ENCODE measurements at regions not wholly inside any gene's neighbourhood (a gene's known extent, or its start where the extent isn't known, plus 50 kb on each side); places are given as distances from the start of the nearest gene placed in this dataset.
A peak's percentile ranks its signal among the peaks of the same experiment; 100 is the strongest.

- Mint-ChIP-seq H3K4me1 (ENCODE audit: low read depth, unreplicated experiment) (no peaks in the 10 kb centered on the region), H3K36me3 (ENCODE audit: insufficient read depth, unreplicated experiment) (no peaks in the 10 kb centered on the region), H3K27me3 (ENCODE audit: insufficient read depth, unreplicated experiment) (no peaks in the 10 kb centered on the region), H3K27ac (ENCODE audit: unreplicated experiment) (no peak overlapping the region), H3K4me3 (ENCODE audit: unreplicated experiment) (no peak overlapping the region), H3K9me3 (ENCODE audit: unreplicated experiment) (no peaks in the 10 kb centered on the region)
- Histone ChIP-seq H3K4me3 (ENCODE audit: low read depth, low read length) (no peak overlapping the region), H3K4me1 (peaks cover 9% of the 10 kb centered on the region; the same call in 1 of the 2 replicates), H3K36me3 (ENCODE audit: control insufficient read depth, insufficient read depth, low read length) (no peaks in the 10 kb centered on the region), H3K27me3 (replicated peaks; ENCODE audit: control insufficient read depth, insufficient read depth, low read length) (no peaks in the 10 kb centered on the region), H3K9me3 (no peaks in the 10 kb centered on the region)
- ChIA-PET CTCF (no interaction called here), POLR2A (no interaction called here)
- BruUV-seq (replicated peaks) = no TSS peak
- TF ChIP-seq, protein P1, sequence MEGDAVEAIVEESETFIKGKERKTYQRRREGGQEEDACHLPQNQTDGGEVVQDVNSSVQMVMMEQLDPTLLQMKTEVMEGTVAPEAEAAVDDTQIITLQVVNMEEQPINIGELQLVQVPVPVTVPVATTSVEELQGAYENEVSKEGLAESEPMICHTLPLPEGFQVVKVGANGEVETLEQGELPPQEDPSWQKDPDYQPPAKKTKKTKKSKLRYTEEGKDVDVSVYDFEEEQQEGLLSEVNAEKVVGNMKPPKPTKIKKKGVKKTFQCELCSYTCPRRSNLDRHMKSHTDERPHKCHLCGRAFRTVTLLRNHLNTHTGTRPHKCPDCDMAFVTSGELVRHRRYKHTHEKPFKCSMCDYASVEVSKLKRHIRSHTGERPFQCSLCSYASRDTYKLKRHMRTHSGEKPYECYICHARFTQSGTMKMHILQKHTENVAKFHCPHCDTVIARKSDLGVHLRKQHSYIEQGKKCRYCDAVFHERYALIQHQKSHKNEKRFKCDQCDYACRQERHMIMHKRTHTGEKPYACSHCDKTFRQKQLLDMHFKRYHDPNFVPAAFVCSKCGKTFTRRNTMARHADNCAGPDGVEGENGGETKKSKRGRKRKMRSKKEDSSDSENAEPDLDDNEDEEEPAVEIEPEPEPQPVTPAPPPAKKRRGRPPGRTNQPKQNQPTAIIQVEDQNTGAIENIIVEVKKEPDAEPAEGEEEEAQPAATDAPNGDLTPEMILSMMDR (IDR thresholded peaks at IDR 0.05; ENCODE audit: insufficient read depth in 1 of 2, low read depth in 1 of 2, low read length in 1 of 2, severe bottlenecking in 1 of 2, unreplicated experiment in 1 of 2) = no peak
- DNase-seq = no peak
- intact Hi-C loops (cut with micrococcal nuclease; ENCODE audit: unreplicated experiment) = no loop called here
Measured at GRCh38 chr2:194549387-194549786, 1107.6 kb upstream of the SLC39A10 start.

GRCh38 chr2:194545978-194546377, 1111.0 kb upstream of the SLC39A10 start:
- Histone ChIP-seq H3K36me3 (ENCODE audit: control insufficient read depth, insufficient read depth, low read length) (no peaks in the 10 kb centered on the region), H3K27me3 (replicated peaks; ENCODE audit: control insufficient read depth, insufficient read depth, low read length) (no peaks in the 10 kb centered on the region), H3K4me1 (peaks cover 8% of the 10 kb centered on the region; the same call in 1 of the 2 replicates), H3K4me3 (ENCODE audit: low read depth, low read length) (no peak overlapping the region), H3K9me3 (no peaks in the 10 kb centered on the region)
- Mint-ChIP-seq H3K27ac (ENCODE audit: unreplicated experiment) (no peak overlapping the region), H3K4me1 (ENCODE audit: low read depth, unreplicated experiment) (no peaks in the 10 kb centered on the region), H3K9me3 (ENCODE audit: unreplicated experiment) (no peaks in the 10 kb centered on the region), H3K27me3 (ENCODE audit: insufficient read depth, unreplicated experiment) (no peaks in the 10 kb centered on the region), H3K4me3 (ENCODE audit: unreplicated experiment) (no peak overlapping the region), H3K36me3 (ENCODE audit: insufficient read depth, unreplicated experiment) (no peaks in the 10 kb centered on the region)
- POLR2A ChIA-PET = no interaction called here
- CTCF ChIA-PET = no interaction called here
- TF ChIP-seq, protein P1 (IDR thresholded peaks at IDR 0.05; ENCODE audit: insufficient read depth in 1 of 2, low read depth in 1 of 2, low read length in 1 of 2, severe bottlenecking in 1 of 2, unreplicated experiment in 1 of 2) = peak in 1 of 2 experiments; percentile 9
- intact Hi-C loops (cut with micrococcal nuclease; ENCODE audit: unreplicated experiment) = loop anchor here (1.0 kb wide), 3 partner anchors 125 to 772 kb away; no protein-coding TSS in a partner anchor
- BruUV-seq (replicated peaks) = no TSS peak
- DNase-seq = no peak

- Mint-ChIP-seq H3K4me3 (ENCODE audit: unreplicated experiment) (no peak overlapping the region), H3K9me3 (ENCODE audit: unreplicated experiment) (peaks cover 9% of the 10 kb centered on the region), H3K4me1 (ENCODE audit: low read depth, unreplicated experiment) (no peaks in the 10 kb centered on the region), H3K36me3 (ENCODE audit: insufficient read depth, unreplicated experiment) (no peaks in the 10 kb centered on the region), H3K27me3 (ENCODE audit: insufficient read depth, unreplicated experiment) (no peaks in the 10 kb centered on the region), H3K27ac (ENCODE audit: unreplicated experiment) (no peak overlapping the region)
- TF ChIP-seq, protein P1 (IDR thresholded peaks at IDR 0.05; ENCODE audit: insufficient read depth in 1 of 2, low read depth in 1 of 2, low read length in 1 of 2, severe bottlenecking in 1 of 2, unreplicated experiment in 1 of 2) = no peak
- Histone ChIP-seq H3K4me1 (no peaks in the 10 kb centered on the region), H3K36me3 (ENCODE audit: control insufficient read depth, insufficient read depth, low read length) (no peaks in the 10 kb centered on the region), H3K9me3 (no peaks in the 10 kb centered on the region), H3K27me3 (replicated peaks; ENCODE audit: control insufficient read depth, insufficient read depth, low read length) (no peaks in the 10 kb centered on the region), H3K4me3 (ENCODE audit: low read depth, low read length) (no peak overlapping the region)
- intact Hi-C loops (cut with micrococcal nuclease; ENCODE audit: unreplicated experiment) = no loop called here
- ChIA-PET POLR2A (no interaction called here), CTCF (no interaction called here)
- no peak for DNase-seq
- BruUV-seq (replicated peaks) = no TSS peak
Measured at GRCh38 chr2:194539425-194539824, 1117.6 kb upstream of the SLC39A10 start.
